Activated CD8-positive, alpha-beta memory T cell treated with anti-CD3 and anti-CD28 coated beads for 48 hours (primary cell): ENCODE measurements at regions not wholly inside any gene's neighbourhood (a gene's known extent, or its start where the extent isn't known, plus 50 kb on each side); places are given as distances from the start of the nearest gene placed in this dataset.
"Not testable (repeated sequence)": the region's sequence is repeated elsewhere in the genome, so short reads cannot be mapped to it uniquely, and the experiment has no call there.

ENCODE experiments used
- DNase-seq, 3 experiments: peaks; one replicate each; pipeline ENCODE4 v3.0.0-alpha.2; 2020; ENCODE audit warnings: low read depth in 2 of 3, low spot score in 2 of 3

DNA sequence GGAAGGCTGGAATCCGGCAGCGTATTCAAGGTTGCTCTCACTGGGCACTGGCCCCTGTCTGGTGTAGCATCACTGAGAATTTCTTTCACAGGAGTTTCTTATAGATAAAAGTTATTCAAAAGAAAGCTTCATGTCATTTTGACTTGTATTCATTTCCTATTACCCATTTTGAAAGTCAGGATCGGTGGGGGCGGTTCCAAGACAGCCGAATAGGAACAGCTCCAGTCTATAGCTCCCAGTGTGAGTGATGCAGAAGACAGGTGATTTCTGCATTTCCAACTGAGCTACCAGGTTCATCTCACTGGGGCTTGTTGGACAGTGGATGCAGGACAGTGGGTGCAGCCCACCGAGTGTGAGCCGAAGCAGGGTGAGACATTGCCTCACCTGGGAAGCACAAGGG is 51.5 kb upstream of the CDC42EP3 start:
- not testable (repeated sequence) for DNase-seq

DNA sequence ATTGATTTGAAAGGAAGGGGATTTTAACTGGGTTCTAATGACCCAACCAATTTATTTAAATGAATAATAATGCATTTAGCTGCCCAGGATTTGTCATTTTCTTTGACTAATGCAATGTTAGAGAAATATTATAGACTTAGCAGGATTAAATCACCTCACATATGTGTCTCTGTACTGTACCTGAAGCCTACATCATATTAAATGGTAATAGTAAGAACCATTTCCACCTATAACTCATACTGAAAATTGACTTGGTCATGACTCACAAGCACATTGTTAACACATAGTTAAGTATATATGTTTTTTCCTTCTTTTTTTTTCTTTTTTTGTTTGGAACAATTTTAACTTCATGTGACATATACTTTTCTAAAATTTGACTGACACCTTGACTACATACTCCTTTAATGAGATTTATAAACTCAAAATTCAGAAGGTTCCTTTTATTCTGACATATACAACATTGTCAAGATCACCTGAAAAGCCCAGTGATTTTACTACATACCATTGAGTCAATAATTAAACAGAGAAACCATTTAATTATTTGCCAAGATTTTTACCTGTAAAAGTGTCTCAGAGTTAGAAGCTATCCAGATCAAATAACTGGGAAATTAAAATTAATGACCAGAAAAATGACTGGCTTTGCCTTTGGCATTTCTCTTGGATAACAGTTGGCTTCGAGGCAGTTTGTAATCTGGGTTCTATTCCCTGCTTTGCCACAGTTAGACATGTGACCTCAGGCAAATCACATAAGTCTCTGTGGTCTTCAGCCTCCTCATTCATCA is 58.8 kb upstream of the CDC42EP3 start:
- no peak for DNase-seq

DNA sequence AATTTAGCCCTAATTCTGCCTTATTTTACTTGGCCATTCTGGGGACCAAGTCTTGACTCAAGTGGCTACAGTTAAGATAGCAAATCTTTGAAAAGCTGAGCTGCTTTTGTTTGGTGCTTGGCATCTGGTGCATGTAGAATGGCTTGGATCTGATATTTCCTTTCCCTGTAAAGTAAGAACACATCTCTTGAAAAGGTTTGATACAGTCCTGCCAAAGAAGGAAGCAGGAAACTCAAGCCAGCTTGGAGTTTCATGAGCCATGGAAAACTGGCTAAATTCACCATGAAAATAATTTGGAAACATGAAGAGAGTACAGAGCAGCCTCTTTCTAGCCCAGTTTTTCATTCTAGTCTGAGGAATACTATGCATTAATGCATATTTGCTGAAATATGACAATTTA is 61.0 kb upstream of the CDC42EP3 start:
- not testable (repeated sequence) for DNase-seq

DNA sequence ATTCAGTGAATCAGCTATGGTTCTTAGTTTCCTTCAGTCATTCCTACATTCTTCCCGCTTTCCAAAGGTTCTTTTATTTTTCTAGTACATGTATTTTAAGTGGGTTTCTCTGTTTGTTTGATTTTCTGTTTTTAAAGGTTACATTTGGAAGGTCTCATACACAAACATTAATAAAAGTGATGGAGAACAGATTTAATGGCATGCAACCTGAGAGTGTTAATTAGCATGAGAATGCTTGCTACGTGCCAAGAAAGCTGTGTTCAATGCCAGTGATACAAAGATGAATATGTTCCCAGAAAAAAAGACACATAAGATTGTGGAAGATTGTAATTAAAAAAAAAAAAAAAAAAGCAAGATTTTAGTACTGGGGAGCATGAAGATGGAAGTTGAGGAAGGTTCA is 61.8 kb upstream of the CDC42EP3 start:
- DNase-seq = no peak

DNA sequence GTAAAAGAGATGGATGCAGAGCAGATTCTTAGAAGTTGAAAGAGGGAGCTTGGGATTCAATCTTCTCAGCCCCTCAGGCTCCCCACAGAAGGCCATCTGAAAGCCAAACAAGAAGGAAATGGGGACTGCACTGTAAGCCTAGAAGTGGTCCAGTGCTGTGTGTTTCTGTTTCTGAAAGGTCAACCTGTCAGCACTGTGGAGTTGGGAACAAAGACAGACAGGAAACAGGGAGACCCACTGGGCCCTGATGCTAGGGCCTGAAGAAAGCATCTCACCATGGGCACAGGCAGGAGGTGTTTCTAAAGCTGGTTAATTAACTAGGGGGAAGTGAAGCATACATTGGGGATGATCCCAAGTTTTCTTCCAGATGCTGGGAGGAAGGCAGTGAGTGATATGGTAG is 62.5 kb upstream of the CDC42EP3 start:
- DNase-seq = not testable (repeated sequence)

DNA sequence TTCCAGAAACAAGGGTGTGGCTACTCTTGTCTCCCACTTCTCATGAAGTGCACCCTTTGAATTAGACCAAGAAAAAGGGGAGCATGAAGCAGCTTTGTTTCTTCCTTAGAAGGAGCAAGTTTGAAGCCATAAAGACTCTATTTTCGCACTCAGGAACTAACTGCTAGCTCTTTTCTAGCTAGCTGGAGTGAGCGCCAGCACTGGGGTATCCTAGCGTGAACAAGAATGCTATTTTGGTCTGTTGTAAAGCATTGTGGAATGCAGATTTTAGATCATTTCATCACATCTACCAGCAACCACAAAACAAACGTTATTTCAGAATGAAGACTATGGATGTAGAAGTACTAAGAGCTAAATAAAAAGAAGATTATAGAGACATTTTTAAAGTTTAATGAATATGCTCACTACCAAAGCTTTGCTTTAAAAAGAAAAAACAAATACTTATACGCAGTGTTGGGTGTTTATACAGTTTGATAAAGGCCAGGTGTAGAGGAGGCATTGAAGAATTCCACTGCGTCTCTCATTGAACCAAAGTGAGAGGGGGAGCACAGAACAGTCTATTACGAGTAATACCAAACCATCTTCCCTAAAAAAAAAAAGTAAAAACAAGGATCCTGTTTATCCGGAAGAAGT is 63.6 kb upstream of the CDC42EP3 start:
- not testable (repeated sequence) for DNase-seq

DNA sequence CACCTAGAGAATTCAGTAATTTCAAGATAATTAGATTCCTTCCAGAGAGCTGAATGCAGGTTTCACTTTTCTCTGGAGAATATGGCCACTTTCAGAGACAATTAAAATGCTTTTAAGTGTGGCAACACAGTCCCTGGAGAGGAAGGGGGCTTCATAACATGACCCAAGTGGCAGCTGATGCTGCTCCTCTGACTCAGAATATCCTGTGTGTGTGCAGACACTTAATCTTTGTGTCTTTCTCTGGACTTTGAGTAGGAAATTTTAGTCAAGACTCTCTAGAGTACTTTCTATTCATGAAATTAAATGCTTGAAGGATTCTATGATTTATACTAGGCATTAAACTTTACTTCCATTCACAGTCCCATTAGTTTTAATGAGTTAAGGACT is 64.1 kb upstream of the CDC42EP3 start:
- not testable (repeated sequence) for DNase-seq

DNA sequence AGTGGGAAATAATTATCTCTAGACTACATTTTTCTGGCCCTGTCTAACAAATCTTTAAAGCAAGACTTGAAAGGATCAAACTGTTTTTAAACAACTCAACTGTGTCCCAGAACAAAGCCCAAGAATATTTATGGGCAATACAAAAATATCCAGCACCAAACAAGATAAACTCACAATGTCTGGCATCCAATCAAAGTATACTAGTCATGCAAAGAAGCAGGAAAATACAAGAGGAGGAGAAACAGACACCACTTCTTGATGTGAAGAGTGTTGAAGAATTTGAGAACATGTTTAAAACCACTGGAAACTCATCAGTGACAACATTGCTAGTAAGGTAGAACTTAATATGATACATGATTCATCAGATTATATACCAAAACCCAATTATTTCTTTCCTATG is 66.1 kb upstream of the CDC42EP3 start:
- DNase-seq = no peak

DNA sequence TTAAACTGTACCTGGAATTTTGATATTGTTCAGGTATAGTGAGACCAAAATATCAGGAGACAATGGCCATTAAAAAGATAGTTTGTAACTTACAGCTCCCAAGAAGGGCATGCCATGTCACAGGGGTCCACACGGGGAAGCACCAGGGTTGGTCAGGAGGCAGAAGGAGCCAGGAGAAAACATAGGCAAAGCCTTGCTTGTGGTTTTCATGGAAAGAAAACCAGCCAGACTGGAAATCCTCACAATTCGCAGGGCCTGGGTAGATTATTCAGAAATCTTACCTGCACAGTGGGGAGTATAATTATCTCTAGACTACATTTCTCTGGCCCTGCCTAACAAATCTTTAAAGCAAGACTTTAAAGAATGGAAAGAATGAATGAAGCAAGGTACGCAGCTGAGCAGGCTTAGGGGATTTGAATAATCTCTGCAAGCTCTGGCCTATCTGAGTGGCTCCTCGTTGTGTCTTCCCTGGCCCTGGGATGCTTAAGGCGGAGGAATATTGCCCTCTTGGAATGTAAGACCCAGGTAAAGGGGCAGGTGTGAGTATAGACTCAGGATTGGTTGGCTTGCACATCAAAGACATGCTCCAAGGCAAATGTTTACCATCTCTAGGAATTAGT is 66.9 kb upstream of the CDC42EP3 start:
- DNase-seq = no peak

DNA sequence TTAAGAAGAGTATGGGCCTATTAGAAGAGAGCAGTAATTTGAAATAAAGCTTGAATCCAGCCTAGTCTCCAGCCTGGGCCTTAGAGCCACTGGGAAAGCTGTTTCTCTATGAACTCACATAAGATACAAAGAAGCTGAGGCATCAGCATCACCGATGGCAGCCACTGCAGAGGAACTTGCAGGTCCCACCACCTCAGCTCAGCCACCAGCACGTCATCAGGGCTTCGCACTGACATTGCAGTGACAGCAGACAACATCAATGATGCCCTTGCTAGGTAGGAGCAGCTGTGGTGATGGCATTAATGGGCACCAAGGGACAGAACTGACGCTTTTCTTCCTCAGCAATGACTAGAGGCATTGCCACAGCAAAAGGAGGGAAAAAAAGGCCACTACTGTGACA is 67.7 kb upstream of the CDC42EP3 start:
- no peak for DNase-seq

DNA sequence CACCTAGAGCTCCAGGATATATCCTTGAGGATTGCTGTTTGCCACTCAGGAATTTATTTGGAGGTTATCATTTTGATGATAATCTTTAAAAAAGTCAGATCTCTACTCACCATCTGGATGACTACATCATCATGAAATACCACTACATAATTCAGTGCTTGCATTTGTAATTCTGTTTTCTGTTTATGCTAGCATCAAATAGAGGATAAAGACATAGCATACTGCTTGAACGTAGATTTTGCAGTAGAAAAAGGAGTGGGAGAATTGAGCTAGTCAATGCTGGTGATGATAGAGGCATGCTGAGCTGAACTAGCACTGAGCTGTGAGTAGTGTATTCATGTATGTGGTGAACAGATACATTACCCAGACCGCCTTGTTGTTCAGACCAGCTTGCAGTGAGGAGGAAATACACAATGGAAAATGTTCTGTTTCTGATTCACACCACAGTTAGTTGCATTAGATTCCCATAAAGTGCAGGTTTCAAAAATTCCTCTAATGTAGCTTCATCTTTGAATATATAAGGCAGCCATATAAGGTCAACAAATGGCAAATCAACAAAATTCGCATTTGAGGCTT is 68.8 kb upstream of the CDC42EP3 start:
- no peak for DNase-seq

DNA sequence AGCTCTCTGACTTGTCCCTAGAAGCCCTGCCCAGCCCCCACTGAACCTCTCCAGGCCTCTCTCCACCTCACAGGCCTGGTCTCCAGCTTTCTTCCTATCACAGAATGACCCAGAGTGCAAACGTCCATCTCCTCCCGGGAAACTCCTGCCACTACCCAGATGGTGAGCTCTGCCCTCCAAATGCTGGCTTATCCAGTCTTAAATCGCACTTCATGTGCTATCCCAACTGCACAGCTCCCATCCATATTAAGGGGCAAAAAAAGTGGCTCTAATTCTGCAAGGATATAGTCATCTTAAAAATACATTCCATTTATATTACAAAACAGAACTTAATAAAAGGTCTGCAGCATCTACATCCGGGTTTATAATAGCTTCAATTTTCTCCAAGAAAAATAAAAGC is 70.8 kb upstream of the CDC42EP3 start:
- no peak for DNase-seq

DNA sequence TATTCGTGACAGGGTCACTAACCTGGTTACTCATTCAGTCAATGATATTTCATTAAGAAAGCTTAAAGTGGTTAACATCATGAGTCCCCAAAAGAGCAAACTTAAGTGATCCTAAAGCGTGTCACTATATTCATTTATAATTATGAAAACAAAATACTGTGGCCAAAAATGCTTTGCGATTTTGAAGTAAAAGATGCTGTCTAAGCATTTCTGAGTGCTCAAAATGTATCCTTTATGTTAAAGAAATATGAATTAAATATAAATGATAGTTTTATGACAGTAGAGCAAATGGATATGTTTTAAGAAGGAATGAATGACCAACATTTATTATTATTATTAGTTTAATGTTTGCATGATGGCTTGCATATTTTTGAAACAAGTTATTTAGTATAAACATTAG is 72.6 kb upstream of the CDC42EP3 start:
- DNase-seq = no peak

DNA sequence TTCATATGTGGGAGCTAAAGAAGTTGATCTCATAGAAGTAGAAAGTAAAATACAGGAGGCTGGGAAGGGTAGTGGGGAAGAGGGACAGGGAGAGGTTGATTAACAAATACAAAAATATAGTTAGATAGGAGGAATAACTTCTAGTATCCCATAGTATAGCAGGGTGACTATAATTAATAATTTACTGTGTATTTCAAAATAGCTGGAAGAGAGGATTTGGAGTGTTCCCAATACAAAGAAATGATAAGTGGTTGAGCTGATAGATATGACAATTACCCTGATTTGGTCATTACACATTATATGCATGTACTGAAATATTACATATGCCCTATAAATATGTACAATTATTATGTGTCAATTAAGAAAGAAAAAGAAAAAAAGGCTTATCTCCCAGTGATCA is 73.5 kb upstream of the CDC42EP3 start:
- DNase-seq = not testable (repeated sequence)

DNA sequence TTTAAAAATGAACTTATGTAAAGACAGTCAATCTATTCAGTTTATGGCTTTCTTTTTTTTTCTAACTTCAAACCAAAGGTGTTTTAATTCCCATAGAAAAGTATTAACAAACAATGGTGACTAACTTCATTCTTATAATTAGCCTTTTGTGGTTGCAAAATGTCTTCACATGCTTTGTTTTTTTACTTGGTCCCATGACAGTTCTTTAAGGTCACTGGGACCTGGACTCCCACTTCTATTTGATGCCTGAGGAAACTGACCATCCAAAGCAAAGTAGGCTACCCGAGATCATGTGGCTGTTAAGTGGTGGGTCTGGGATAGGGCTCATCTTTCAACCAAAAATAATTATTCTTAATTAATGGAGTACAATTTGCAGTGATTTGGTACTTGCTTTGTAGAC is 74.6 kb upstream of the CDC42EP3 start:
- not testable (repeated sequence) for DNase-seq

DNA sequence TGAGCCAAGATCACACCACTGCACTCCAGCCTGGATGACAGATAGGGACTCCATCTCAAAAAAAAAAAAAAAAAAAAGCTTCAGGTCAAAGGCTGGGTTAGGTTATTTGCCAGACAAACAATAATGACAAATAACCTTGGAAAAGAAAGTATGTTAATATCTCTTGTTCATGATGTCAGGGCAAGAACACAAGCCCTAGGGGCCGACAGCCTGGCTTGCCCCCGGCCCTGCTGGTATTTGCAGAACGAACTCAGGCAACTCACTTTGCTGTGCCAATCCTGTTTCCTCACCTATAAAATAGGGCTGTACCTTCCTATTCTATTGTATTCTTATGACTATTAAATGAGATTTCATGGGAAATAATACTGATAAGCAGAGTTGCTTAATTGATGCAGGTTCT is 75.4 kb upstream of the CDC42EP3 start:
- DNase-seq = no peak

DNA sequence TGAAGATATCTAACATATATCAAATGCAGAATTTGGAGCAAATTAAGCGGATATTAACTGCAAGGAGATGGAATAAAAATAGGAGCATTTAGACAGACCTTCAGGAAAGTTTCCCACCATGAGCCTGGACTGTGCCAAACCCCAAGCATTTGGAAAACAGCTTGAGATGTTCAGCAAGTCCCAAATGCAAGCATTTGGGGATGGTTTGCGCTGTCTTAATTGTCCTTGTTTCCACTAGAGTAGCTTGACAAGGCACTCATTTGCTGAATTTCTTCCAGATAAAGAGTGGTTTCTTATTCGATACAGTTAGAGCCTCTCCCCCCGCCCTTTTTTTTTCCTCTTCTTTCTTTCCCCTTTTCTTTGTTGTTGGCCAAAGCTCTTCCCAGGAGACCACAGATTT is 77.1 kb upstream of the CDC42EP3 start:
- DNase-seq = no peak

DNA sequence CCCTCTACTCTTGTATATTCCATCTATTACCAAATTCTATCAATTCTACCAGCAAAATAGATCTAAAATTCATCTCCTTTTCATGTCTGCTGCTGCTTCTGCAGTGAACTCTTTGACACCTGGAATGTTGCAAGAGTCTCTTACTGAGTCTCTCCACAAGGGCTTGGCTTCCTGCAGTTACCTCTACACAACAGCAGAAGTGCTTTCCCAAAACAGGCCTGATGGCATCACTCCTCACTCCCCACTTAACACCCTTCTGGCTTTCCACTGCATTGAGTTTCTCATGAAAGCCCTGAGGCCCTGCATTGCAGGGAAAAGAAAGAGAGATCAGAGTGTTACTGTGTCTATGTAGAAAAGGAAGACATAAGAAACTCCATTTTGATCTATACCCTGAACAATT is 78.8 kb upstream of the CDC42EP3 start:
- DNase-seq = not testable (repeated sequence)

DNA sequence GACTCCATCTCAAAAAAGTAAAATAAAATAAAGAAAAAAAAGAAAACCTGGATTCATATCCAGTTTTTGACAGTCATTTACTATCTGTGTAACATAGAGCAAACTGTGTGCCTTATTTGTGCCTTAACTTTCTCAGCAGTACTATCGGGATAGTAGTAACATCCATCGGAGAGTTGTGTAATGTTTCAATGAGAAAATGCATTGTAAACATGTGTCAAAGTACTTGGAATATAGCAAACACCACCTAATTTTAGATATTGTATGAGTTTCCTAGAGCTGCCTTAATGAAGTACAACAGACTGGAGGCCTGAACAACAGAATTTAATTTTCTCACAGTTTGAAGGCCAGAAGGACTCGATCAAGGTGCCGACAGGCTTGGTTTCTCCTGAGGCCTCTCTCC is 81.3 kb upstream of the CDC42EP3 start:
- DNase-seq = no peak

DNA sequence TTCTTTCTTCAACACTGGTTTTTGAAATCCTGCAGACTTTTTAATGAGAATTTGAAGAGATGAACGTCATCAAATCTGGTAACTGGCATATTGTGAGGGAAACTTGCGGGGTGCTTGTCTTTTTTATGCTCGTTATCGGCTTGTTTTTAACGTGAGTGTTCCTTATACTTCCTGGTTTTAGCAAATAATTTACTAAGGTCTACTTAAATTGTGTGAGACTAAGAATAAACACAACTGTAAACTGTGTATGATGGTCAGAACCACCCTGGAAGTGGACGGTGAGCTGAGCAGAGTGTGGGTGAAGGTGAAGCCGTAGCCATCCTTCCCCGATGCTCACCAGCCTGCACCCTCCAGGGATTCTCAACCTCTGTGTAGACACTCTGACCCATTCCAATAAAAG is 82.3 kb upstream of the CDC42EP3 start:
- DNase-seq = no peak

DNA sequence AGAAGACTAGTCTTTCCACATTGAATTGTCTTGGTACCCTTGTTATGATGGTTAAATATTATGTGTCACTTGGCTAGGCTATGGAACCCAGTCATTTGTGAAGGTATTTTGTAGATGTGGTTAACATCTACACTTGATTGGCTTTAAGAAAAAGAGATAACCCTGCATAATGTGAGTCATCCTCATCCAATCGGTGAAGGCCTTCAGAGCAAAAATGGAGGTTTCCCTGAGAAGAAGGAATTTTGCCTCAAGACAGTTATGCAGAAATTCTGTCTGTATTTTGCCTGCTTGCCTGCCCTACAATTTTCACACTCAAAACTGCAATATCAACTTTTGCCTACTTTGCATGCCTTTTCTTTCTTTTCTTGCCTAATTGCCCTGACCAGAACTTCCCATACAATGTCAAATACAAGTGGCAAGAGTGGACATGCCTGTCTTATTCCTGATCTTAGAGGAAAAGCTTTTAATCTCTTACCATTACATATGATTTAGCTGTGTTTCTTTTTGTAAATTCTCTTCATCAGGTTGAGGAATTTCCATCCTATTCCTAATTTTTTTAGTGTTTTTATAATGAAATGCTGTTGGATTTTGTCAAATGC is 84.6 kb upstream of the CDC42EP3 start:
- DNase-seq = not testable (repeated sequence)

DNA sequence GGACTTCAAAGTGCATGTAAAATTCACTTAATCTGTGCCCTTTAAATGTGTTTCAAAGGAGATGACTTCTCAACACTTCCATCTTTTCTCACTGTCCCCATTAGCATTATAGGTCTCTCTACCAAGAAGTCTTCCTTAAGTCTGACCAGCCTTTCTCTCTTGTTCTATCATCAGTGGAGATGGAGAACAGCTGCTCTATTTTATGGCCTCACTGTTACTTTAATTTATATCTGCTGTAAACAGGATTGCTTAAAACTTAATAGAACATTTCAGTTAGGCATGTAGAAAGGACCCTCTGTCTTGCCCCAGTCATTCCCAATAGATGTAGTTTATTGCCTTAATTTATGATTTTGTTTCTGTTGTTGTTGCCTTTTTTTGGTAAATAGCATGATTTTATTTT is 86.0 kb upstream of the CDC42EP3 start:
- DNase-seq = not testable (repeated sequence)
